ENCODE measurements at regions not wholly inside any gene's neighbourhood (a gene's known extent, or its start where the extent isn't known, plus 50 kb on each side); places are given as distances from the start of the nearest gene placed in this dataset.
A peak's percentile ranks its signal among the peaks of the same experiment; 100 is the strongest.

DNA sequence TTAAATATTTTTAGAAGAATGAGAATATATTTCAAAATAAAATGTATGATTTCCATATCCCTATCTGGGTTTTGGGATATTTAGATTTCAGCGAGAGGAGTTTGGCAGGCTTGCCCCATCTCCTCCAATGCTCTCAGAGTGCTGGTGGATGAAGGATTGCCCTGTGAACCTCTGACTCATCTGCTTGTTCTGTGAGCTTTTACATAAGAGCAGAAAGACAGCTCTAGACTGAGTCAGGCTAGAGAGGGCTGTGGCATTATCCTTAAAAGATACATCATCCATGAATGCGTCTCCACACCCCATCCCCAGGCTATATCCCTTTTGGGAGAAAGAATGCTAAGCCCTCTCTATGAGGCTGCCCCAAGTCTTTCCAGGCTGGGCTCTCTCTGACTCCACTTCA, 190.6 kb downstream of the TUBA3C start:
- WGBS, 2 donors = 90 to 98% methylated on average over 2 of the region's 2 CpGs
- no peaks in the 10 kb centered on the region for H3K27me3 ChIP-seq
- no peaks in the 10 kb centered on the region for H3K4me1 ChIP-seq
- DNase-seq (no peak), ATAC-seq (ENCODE audit: low FRiP score in 2 of 2) (peak in 1 of 2 donors; percentile 57)
- peaks cover 0 to 12% (median 0%) of the 10 kb centered on the region in 4 donors for H3K9me3 ChIP-seq
- H3K36me3 ChIP-seq = no peaks in the 10 kb centered on the region
- H3K27ac ChIP-seq = no peak overlapping the region
- TF ChIP-seq POLR2AphosphoS5 (IDR thresholded peaks at IDR 0.05) = no peak
- TF ChIP-seq EP300 (IDR thresholded peaks at IDR 0.05) = no peak
- TF ChIP-seq POLR2A (IDR thresholded peaks at IDR 0.05) = no peak
- TF ChIP-seq, protein P1, sequence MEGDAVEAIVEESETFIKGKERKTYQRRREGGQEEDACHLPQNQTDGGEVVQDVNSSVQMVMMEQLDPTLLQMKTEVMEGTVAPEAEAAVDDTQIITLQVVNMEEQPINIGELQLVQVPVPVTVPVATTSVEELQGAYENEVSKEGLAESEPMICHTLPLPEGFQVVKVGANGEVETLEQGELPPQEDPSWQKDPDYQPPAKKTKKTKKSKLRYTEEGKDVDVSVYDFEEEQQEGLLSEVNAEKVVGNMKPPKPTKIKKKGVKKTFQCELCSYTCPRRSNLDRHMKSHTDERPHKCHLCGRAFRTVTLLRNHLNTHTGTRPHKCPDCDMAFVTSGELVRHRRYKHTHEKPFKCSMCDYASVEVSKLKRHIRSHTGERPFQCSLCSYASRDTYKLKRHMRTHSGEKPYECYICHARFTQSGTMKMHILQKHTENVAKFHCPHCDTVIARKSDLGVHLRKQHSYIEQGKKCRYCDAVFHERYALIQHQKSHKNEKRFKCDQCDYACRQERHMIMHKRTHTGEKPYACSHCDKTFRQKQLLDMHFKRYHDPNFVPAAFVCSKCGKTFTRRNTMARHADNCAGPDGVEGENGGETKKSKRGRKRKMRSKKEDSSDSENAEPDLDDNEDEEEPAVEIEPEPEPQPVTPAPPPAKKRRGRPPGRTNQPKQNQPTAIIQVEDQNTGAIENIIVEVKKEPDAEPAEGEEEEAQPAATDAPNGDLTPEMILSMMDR (IDR thresholded peaks at IDR 0.05) = no peak
- H3K4me3 ChIP-seq = no peak overlapping the region

DNA sequence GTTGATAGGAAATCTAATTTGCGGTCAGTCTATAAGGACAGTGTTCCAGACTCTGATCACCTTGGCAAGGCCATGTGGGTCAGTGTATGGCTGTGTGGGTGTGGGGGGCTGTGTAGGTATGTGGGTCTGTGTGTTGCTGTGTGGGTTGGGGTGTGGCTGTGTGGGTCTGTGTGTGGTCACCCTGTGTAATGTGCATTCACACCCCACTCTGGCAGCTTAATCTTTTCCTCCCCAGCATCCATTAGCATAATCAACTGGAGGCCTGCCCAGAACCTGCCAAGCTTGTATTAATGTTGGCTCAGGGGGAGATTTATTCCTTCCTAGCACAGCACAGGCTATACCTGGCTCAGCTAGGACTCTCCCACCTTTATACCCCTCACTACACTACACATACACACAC, 203.2 kb downstream of the TUBA3C start:
- H3K36me3 ChIP-seq = no peaks in the 10 kb centered on the region
- no peaks in the 10 kb centered on the region for H3K27me3 ChIP-seq
- no peaks in the 10 kb centered on the region for H3K9me3 ChIP-seq
- TF ChIP-seq POLR2AphosphoS5 (IDR thresholded peaks at IDR 0.05) (no peak), EP300 (IDR thresholded peaks at IDR 0.05) (no peak), POLR2A (IDR thresholded peaks at IDR 0.05) (no peak)
- TF ChIP-seq, protein P1 (IDR thresholded peaks at IDR 0.05) = no peak
- no peak overlapping the region for H3K27ac ChIP-seq
- no peak overlapping the region for H3K4me3 ChIP-seq
- H3K4me1 ChIP-seq = no peaks in the 10 kb centered on the region
- DNase-seq (no peak), ATAC-seq (ENCODE audit: low FRiP score in 2 of 2) (peak; percentile 46 to 63)
- 90 to 92% methylated on average over 1 of the region's 1 CpG for WGBS, 2 donors

DNA sequence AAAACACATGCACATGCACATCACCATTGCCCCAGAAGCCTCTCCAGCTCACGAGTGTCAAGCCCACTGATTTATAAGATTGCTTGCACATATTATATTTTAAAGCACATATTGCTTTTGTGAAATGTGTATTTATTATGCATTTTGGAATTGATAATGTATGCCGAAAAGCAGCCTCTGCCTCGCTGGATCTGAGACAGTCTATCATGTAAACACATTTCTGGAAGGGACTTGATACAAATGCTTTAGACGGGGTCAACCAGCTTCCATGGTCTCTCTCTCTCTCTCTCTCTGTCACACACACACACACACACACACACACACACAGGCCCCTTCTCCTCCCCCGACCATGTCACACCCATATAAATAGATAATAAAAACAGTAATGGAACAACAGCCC, 203.8 kb downstream of the TUBA3C start:
- 63 to 71% methylated on average over 5 of the region's 5 CpGs for WGBS, 2 donors
- Histone ChIP-seq H3K27ac (no peak overlapping the region), H3K27me3 (no peaks in the 10 kb centered on the region), H3K4me3 (no peak overlapping the region), H3K36me3 (no peaks in the 10 kb centered on the region), H3K9me3 (no peaks in the 10 kb centered on the region), H3K4me1 (no peaks in the 10 kb centered on the region)
- TF ChIP-seq, protein P1 (IDR thresholded peaks at IDR 0.05) = no peak
- TF ChIP-seq POLR2AphosphoS5 (IDR thresholded peaks at IDR 0.05) = no peak
- TF ChIP-seq POLR2A (IDR thresholded peaks at IDR 0.05) = no peak
- TF ChIP-seq EP300 (IDR thresholded peaks at IDR 0.05) = no peak
- ATAC-seq (ENCODE audit: low FRiP score in 2 of 2) = no peak
- no peak for DNase-seq

DNA sequence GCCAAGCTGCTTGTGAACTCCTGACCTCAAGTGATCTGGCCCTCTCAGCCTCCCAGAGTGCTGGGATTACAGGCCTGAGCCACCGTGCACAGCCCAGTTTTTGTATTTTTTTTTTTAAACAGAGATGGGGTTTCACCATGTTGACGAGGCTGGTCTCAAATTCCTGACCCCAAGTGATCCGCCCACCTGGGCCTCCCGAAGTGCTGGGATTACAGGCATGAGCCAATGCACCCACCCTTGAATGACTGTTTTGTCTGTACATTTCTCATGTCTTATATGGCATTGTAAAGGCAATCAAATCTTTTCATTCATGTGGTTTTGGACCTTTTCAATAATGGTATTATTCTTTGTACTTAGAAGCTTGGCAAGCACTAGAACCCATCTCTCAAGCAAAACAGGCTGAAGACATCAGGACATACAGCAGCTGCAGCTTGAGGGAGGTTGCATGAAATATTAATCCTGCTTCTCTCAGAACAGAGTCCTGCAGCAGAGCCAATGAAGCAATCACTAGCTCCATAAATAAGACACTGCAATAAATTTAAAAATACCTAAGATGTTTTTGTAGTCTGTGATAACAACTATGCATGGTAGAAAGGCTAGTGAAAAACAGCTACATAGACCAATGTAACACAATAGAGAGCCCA, 209.9 kb downstream of the TUBA3C start:
- Histone ChIP-seq H3K9me3 (no peaks in the 10 kb centered on the region), H3K27me3 (no peaks in the 10 kb centered on the region), H3K4me1 (no peaks in the 10 kb centered on the region), H3K4me3 (no peak overlapping the region), H3K36me3 (no peaks in the 10 kb centered on the region), H3K27ac (no peak overlapping the region)
- 78 to 88% methylated on average over 4 of the region's 4 CpGs for WGBS, 2 donors
- DNase-seq (no peak), ATAC-seq (ENCODE audit: low FRiP score in 2 of 2) (peak in 1 of 2 donors; percentile 58)
- TF ChIP-seq POLR2A (IDR thresholded peaks at IDR 0.05) = no peak
- TF ChIP-seq, protein P1 (IDR thresholded peaks at IDR 0.05) = no peak
- no peak for TF ChIP-seq POLR2AphosphoS5 (IDR thresholded peaks at IDR 0.05)
- no peak for TF ChIP-seq EP300 (IDR thresholded peaks at IDR 0.05)

DNA sequence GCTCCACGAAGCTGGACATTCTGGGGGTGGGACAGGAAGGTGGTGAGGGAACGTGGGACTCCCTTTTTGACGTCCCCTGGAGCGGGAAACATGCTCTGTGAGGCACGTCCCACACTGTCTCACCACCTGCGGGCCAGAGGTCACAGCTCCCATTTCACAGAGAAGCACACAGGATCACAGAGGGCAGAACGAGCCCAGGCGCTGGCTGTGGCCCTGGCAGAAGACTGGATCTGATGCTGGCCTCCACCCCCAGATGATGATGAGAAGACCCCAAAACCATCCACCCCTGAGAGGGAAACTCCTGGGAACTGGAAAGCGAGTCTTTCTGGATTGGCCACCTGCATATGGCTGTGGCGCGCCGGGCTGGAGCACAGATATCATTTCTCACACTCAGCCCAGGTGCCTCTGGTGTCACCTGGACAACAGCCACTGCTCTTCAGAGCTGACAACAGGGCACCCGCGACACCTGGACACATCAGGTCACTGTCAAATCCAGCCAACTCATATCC, 216.2 kb downstream of the TUBA3C start:
- WGBS, 2 donors = 69 to 78% methylated on average over 3 to 14 of the region's 14 CpGs
- DNase-seq = peak in 1 of 2 donors; percentile 34
- H3K27ac ChIP-seq = no peak overlapping the region
- TF ChIP-seq POLR2AphosphoS5 (IDR thresholded peaks at IDR 0.05) (no peak), EP300 (IDR thresholded peaks at IDR 0.05) (no peak), POLR2A (IDR thresholded peaks at IDR 0.05) (no peak)
- TF ChIP-seq, protein P1 (IDR thresholded peaks at IDR 0.05) = no peak
- no peak overlapping the region for H3K4me3 ChIP-seq
- ATAC-seq (ENCODE audit: low FRiP score in 2 of 2) = no peak
- H3K27me3 ChIP-seq = no peaks in the 10 kb centered on the region
- peaks cover 0 to 6% (median 0%) of the 10 kb centered on the region in 4 donors for H3K9me3 ChIP-seq
- H3K4me1 ChIP-seq = no peaks in the 10 kb centered on the region
- H3K36me3 ChIP-seq = no peaks in the 10 kb centered on the region
